Keratinocyte (primary cell): ENCODE measurements at regions not wholly inside any gene's neighbourhood (a gene's known extent, or its start where the extent isn't known, plus 50 kb on each side); places are given as distances from the start of the nearest gene placed in this dataset.

ENCODE experiments used
- DNase-seq: peaks from one replicate; pipeline ENCODE4 v3.0.0-alpha.2; 2011; ENCODE audit warnings: low read depth, missing footprints, low spot score
- FAIRE-seq: peaks from 2 replicates; lab custom pipeline; 2011; peaks lifted over from hg19 to GRCh38; lab: Jason Lieb, UNC
- H2AFZ ChIP-seq: 2 replicates; pipeline ENCODE4 v1.6.0; 2012; ENCODE audit warnings: low read length, control low read depth, inconsistent platforms; ENCODE audit not compliant: control insufficient read depth
- H3K27ac ChIP-seq: 2 replicates; pipeline ENCODE4 v1.5.1; 2011; ENCODE audit warnings: low read length; ENCODE audit not compliant: control insufficient read depth, insufficient read depth
- H3K27me3 ChIP-seq: 3 replicates; pipeline ENCODE4 v1.6.0; 2011; ENCODE audit warnings: low read length; ENCODE audit not compliant: control insufficient read depth, insufficient read depth; ENCODE audit errors: extremely low read depth
- H3K36me3 ChIP-seq, 2 experiments: 2 replicates in 1 of 2; 3 replicates in 1 of 2; pipeline ENCODE4 v1.5.1; 2011; ENCODE audit warnings: low read length in 2 of 2, mild to moderate bottlenecking in 1 of 2; ENCODE audit not compliant: control insufficient read depth in 2 of 2, insufficient read depth in 2 of 2; ENCODE audit errors: extremely low read depth in 1 of 2
- H3K4me1 ChIP-seq: 3 replicates; pipeline ENCODE4 v1.5.1; 2011; ENCODE audit warnings: low read length; ENCODE audit not compliant: control insufficient read depth, insufficient read depth; ENCODE audit errors: extremely low read depth
- H3K4me2 ChIP-seq: 3 replicates; pipeline ENCODE4 v1.6.0; 2011; ENCODE audit warnings: low read depth, low read length; ENCODE audit not compliant: control insufficient read depth, insufficient read depth; ENCODE audit errors: extremely low read depth
- H3K4me3 ChIP-seq, 3 experiments: fragments of 200-600 bp in 1 of 3; sonication (generic) in 1 of 3; 2 replicates in 2 of 3; 3 replicates in 1 of 3; pipeline ENCODE4 v1.5.1; 2011 to 2016; ENCODE audit warnings: low read length in 3 of 3, mild to moderate bottlenecking in 3 of 3, control low read depth in 2 of 3, inconsistent platforms in 1 of 3, low read depth in 1 of 3, mixed read lengths in 1 of 3, mixed run types in 1 of 3, moderate library complexity in 1 of 3; ENCODE audit not compliant: control insufficient read depth in 2 of 3, insufficient read depth in 2 of 3; ENCODE audit errors: extremely low read depth in 1 of 3
- H3K79me2 ChIP-seq: 2 replicates; pipeline ENCODE4 v1.6.0; 2012; ENCODE audit warnings: low read length; ENCODE audit not compliant: control insufficient read depth, insufficient read depth
- H3K9ac ChIP-seq: 3 replicates; pipeline ENCODE4 v1.6.0; 2011; ENCODE audit warnings: low read length; ENCODE audit not compliant: control insufficient read depth, insufficient read depth; ENCODE audit errors: extremely low read depth
- H3K9me1 ChIP-seq: 3 replicates; pipeline ENCODE4 v1.6.0; 2011; ENCODE audit warnings: low read length; ENCODE audit not compliant: control insufficient read depth, insufficient read depth; ENCODE audit errors: extremely low read depth
- H3K9me3 ChIP-seq: 2 replicates; pipeline ENCODE4 v1.5.1; 2012; ENCODE audit warnings: low read depth, low read length; ENCODE audit not compliant: control insufficient read depth
- H4K20me1 ChIP-seq: 3 replicates; pipeline ENCODE4 v1.6.0; 2011; ENCODE audit warnings: low read length; ENCODE audit not compliant: control insufficient read depth, insufficient read depth; ENCODE audit errors: extremely low read depth
- CTCF ChIP-seq, 3 experiments: IDR thresholded peaks in 1 of 3; conservative IDR thresholded peaks in 1 of 3; optimal IDR thresholded peaks in 1 of 3; 2 replicates in 2 of 3; 3 replicates in 1 of 3; pipeline versions ENCODE3 to v1.5.1; 2011; ENCODE audit warnings: low read length in 3 of 3, mild to moderate bottlenecking in 3 of 3, moderate library complexity in 2 of 3, control low read depth in 1 of 3, inconsistent platforms in 1 of 3; ENCODE audit not compliant: insufficient read depth in 2 of 3; ENCODE audit errors: extremely low read depth in 1 of 3
- EZH2 ChIP-seq: IDR thresholded peaks from one replicate; pipeline ENCODE4 v1.6.1; 2012; ENCODE audit warnings: inconsistent platforms, mild to moderate bottlenecking, low read length, moderate library complexity
- dilution Hi-C: fragments of 300-500 bp; cut with MboI; formaldehyde crosslinking; loops from one replicate; pipeline ENCODE4 v1.7.0; 2020; ENCODE audit warnings: low sequenced_read_pairs; ENCODE audit not compliant: extremely low pct_ligation_motif_present

GRCh38 chr12:90262251-90262650 lies 553.6 kb upstream of the ATP2B1 start:
- dilution Hi-C loops: no loop called here
- Histone ChIP-seq H3K4me1 (peaks cover 4% of the 10 kb centered on the region), H3K4me2 (no peak overlapping the region), H3K36me3 (no peaks in the 10 kb centered on the region), H3K9me3 (no peaks in the 10 kb centered on the region), H3K9me1 (no peaks in the 10 kb centered on the region), H3K27ac (no peak overlapping the region), H3K79me2 (no peaks in the 10 kb centered on the region), H3K4me3 (no peak overlapping the region), H3K27me3 (no peaks in the 10 kb centered on the region), H2AFZ (no peak overlapping the region), H3K9ac (no peak overlapping the region), H4K20me1 (no peaks in the 10 kb centered on the region)
- DNase-seq (no peak), FAIRE-seq (no peak)
- TF ChIP-seq CTCF (optimal IDR thresholded peaks at IDR 0.05 in 1 of 3, IDR thresholded peaks at IDR 0.05 in 1 of 3, conservative IDR thresholded peaks at IDR 0.05 in 1 of 3; ENCODE audit: extremely low read depth in 1 of 3, insufficient read depth in 2 of 3, low read length in 3 of 3) (no peak), EZH2 (no peak)

DNA sequence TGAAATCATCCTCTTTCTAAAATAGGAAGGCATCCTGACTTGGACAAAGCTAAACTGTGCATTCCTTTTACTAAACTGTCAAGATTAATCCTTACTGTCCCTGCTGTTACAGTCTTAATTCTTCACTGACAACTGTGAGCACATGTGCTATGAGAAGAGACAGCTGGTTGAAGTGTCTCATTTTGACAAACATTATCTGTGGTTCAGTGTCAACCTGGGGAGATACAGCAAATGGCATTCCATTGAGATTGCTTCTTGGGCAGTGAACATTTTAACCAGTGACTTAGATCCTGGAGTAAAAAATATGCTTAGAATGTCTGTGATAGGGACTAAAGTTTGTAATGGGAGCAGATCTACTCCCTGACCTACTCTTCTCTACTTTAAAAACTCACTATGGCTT lies 552.6 kb upstream of the ATP2B1 start:
- Histone ChIP-seq H3K9me3 (no peaks in the 10 kb centered on the region), H3K4me2 (no peak overlapping the region), H3K4me3 (no peak overlapping the region), H3K9me1 (no peaks in the 10 kb centered on the region), H3K79me2 (no peaks in the 10 kb centered on the region), H3K9ac (no peak overlapping the region), H3K27me3 (no peaks in the 10 kb centered on the region), H3K4me1 (peaks cover 4% of the 10 kb centered on the region), H2AFZ (no peak overlapping the region), H3K36me3 (no peaks in the 10 kb centered on the region), H3K27ac (no peak overlapping the region), H4K20me1 (no peaks in the 10 kb centered on the region)
- TF ChIP-seq CTCF (optimal IDR thresholded peaks at IDR 0.05 in 1 of 3, IDR thresholded peaks at IDR 0.05 in 1 of 3, conservative IDR thresholded peaks at IDR 0.05 in 1 of 3; ENCODE audit: extremely low read depth in 1 of 3, insufficient read depth in 2 of 3, low read length in 3 of 3): no peak
- no peak for TF ChIP-seq EZH2
- dilution Hi-C loops: no loop called here
- FAIRE-seq: no peak
- no peak for DNase-seq
